Neural progenitor cell (in vitro differentiated cells): ENCODE measurements at regions not wholly inside any gene's neighbourhood (a gene's known extent, or its start where the extent isn't known, plus 50 kb on each side); places are given as distances from the start of the nearest gene placed in this dataset.

Experiments used
- DNase-seq: peaks from one replicate; pipeline ENCODE4 v3.0.0-alpha.2; 2016; ENCODE audit warnings: low spot score
- H2AFZ ChIP-seq: fragments of 200-600 bp; sonication (generic); replicated peaks from 2 replicates; pipeline ENCODE4 v1.6.1; 2016; ENCODE audit warnings: antibody characterized with exemption
- H3F3A ChIP-seq: fragments of 200-600 bp; sonication (generic); 2 replicates; pipeline ENCODE4 v1.6.1; 2016; ENCODE audit warnings: antibody characterized with exemption, low read depth
- H3K27ac ChIP-seq: fragments of 200-600 bp; sonication (generic); 2 replicates; pipeline ENCODE4 v1.5.1; 2016; ENCODE audit warnings: mild to moderate bottlenecking
- H3K27me3 ChIP-seq: fragments of 200-600 bp; sonication (generic); 2 replicates; pipeline ENCODE4 v1.6.1; 2016; ENCODE audit warnings: mild to moderate bottlenecking, moderate library complexity
- H3K36me3 ChIP-seq: fragments of 200-600 bp; sonication (generic); 2 replicates; pipeline ENCODE4 v1.5.1; 2016
- H3K4me1 ChIP-seq: fragments of 200-600 bp; sonication (generic); 2 replicates; pipeline ENCODE4 v1.6.1; 2016; ENCODE audit warnings: mixed run types
- H3K4me2 ChIP-seq: fragments of 200-600 bp; sonication (generic); 2 replicates; pipeline ENCODE4 v1.6.1; 2016
- H3K4me3 ChIP-seq: fragments of 200-600 bp; sonication (generic); 2 replicates; pipeline ENCODE4 v1.5.1; 2016
- H3K79me2 ChIP-seq: fragments of 200-600 bp; sonication (generic); 2 replicates; pipeline ENCODE4 v1.6.1; 2016; ENCODE audit warnings: low read depth
- H3K9ac ChIP-seq: fragments of 200-600 bp; sonication (generic); 2 replicates; pipeline ENCODE4 v1.6.1; 2016
- H3K9me3 ChIP-seq: fragments of 200-600 bp; sonication (generic); 2 replicates; pipeline ENCODE4 v1.5.1; 2016; ENCODE audit warnings: low read depth
- H4K20me1 ChIP-seq: fragments of 200-600 bp; sonication (generic); 2 replicates; pipeline ENCODE4 v1.6.1; 2016; ENCODE audit warnings: low read depth
- H3K27ac Mint-ChIP-seq: 3 replicates; pipeline ENCODE4 v1.8.0; 2021; ENCODE audit warnings: mixed read lengths
- H3K27me3 Mint-ChIP-seq: 2 replicates; pipeline ENCODE4 v1.8.0; 2022; ENCODE audit warnings: low read depth, mild to moderate bottlenecking, inconsistent platforms, moderate library complexity, mixed read lengths; ENCODE audit not compliant: insufficient read depth
- H3K36me3 Mint-ChIP-seq: 3 replicates; pipeline ENCODE4 v1.8.0; 2021; ENCODE audit warnings: mixed read lengths
- H3K4me1 Mint-ChIP-seq: 3 replicates; pipeline ENCODE4 v1.8.0; 2021; ENCODE audit warnings: mixed read lengths
- H3K4me3 Mint-ChIP-seq: 3 replicates; pipeline ENCODE4 v1.8.0; 2021; ENCODE audit warnings: mild to moderate bottlenecking, moderate library complexity, mixed read lengths
- H3K9me3 Mint-ChIP-seq: 3 replicates; pipeline ENCODE4 v1.8.0; 2020; ENCODE audit warnings: mixed read lengths
- EZH2 ChIP-seq: fragments of 200-600 bp; sonication (generic); IDR thresholded peaks from 2 replicates; pipeline ENCODE4 v1.6.1; 2017; ENCODE audit warnings: antibody characterized with exemption, mild to moderate bottlenecking, moderate library complexity
- EZH2phosphoT487 ChIP-seq: fragments of 200-600 bp; sonication (generic); IDR thresholded peaks from 2 replicates; pipeline ENCODE4 v1.6.1; 2017; ENCODE audit warnings: antibody characterized with exemption
- TF ChIP-seq, protein P1 (sequence below): fragments of 200-600 bp; sonication (generic); IDR thresholded peaks from 2 replicates; pipeline ENCODE4 v1.5.1; 2017; ENCODE audit warnings: antibody characterized with exemption, mild to moderate bottlenecking

DNA sequence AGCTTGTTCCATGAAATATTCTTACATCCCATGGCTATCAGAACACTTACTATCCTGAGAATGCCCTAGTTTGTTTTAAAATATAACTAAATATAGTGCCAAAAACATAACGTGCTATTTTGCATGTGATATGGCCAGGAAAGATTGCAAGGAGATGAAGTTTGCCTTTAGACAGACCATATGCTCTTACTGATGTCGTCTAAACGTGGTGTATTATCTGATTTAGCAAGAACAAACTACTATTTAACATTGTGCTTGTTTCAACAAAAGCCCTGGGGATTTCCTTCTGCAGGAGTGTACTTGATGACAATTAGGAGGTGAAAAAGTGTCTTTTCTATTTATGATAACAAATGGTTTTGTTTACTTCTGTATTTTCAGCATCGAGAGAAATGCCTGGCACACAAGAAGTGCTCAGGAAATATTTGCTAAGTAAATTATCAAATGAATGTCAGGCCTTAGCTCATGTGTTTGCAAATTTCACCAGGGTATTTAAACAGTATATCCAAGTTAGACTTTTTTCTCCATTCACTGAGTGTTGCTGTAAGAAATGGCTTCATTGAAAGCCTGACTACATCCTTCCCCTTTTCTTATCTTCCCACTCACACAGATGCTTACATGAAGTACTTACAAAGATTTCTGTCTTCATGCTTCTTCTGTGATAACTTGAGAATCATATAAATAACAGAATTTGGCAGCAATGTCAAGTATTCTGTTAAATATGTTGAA is 1033.6 kb downstream of the CDH8 start:
- Histone ChIP-seq H3K27ac (no peak overlapping the region), H3K36me3 (no peaks in the 10 kb centered on the region), H3K9ac (no peak overlapping the region), H3K4me2 (no peak overlapping the region), H3K4me1 (no peaks in the 10 kb centered on the region), H4K20me1 (no peaks in the 10 kb centered on the region), H2AFZ (no peak overlapping the region), H3K4me3 (no peak overlapping the region), H3K9me3 (no peaks in the 10 kb centered on the region), H3K27me3 (no peaks in the 10 kb centered on the region), H3K79me2 (no peaks in the 10 kb centered on the region), H3F3A (no peaks in the 10 kb centered on the region)
- H3K4me1 Mint-ChIP-seq: no peaks in the 10 kb centered on the region
- TF ChIP-seq, protein P1, sequence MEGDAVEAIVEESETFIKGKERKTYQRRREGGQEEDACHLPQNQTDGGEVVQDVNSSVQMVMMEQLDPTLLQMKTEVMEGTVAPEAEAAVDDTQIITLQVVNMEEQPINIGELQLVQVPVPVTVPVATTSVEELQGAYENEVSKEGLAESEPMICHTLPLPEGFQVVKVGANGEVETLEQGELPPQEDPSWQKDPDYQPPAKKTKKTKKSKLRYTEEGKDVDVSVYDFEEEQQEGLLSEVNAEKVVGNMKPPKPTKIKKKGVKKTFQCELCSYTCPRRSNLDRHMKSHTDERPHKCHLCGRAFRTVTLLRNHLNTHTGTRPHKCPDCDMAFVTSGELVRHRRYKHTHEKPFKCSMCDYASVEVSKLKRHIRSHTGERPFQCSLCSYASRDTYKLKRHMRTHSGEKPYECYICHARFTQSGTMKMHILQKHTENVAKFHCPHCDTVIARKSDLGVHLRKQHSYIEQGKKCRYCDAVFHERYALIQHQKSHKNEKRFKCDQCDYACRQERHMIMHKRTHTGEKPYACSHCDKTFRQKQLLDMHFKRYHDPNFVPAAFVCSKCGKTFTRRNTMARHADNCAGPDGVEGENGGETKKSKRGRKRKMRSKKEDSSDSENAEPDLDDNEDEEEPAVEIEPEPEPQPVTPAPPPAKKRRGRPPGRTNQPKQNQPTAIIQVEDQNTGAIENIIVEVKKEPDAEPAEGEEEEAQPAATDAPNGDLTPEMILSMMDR: no peak
- no peak for TF ChIP-seq EZH2phosphoT487
- no peak for TF ChIP-seq EZH2
- no peaks in the 10 kb centered on the region for H3K9me3 Mint-ChIP-seq
- no peaks in the 10 kb centered on the region for H3K27me3 Mint-ChIP-seq
- H3K27ac Mint-ChIP-seq: no peak overlapping the region
- H3K4me3 Mint-ChIP-seq: no peak overlapping the region
- no peaks in the 10 kb centered on the region for H3K36me3 Mint-ChIP-seq
- no peak for DNase-seq

DNA sequence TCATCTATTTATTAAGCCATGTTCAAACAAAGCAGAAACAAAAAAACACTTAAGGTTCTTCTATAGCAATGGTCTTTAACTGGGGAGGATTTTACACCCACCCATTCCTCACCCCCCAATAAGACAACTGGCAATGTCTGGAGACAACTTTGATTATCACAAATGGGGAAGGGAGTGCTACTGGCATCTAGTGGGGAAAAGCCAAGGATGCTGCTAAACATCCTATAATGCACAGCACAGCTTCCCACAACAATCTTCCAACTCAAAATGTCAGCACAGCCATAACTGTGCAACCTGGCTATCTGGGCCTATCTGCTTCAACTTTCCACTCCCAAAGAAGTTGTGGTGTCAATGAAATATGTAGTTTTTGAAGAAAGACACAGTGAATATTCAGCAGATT is 1044.4 kb downstream of the CDH8 start:
- Mint-ChIP-seq H3K27me3 (no peaks in the 10 kb centered on the region), H3K9me3 (no peaks in the 10 kb centered on the region), H3K4me3 (no peak overlapping the region), H3K27ac (no peak overlapping the region), H3K4me1 (no peaks in the 10 kb centered on the region), H3K36me3 (no peaks in the 10 kb centered on the region)
- Histone ChIP-seq H3K27me3 (no peaks in the 10 kb centered on the region), H3K36me3 (no peaks in the 10 kb centered on the region), H3K9me3 (no peaks in the 10 kb centered on the region), H3K27ac (no peak overlapping the region), H2AFZ (no peak overlapping the region), H3K4me1 (no peaks in the 10 kb centered on the region), H3K79me2 (no peaks in the 10 kb centered on the region), H3K4me3 (no peak overlapping the region), H4K20me1 (no peaks in the 10 kb centered on the region), H3K4me2 (no peak overlapping the region), H3F3A (no peaks in the 10 kb centered on the region), H3K9ac (no peak overlapping the region)
- TF ChIP-seq EZH2phosphoT487 (no peak), EZH2 (no peak)
- TF ChIP-seq, protein P1: peak; percentile 24
- DNase-seq: no peak

DNA sequence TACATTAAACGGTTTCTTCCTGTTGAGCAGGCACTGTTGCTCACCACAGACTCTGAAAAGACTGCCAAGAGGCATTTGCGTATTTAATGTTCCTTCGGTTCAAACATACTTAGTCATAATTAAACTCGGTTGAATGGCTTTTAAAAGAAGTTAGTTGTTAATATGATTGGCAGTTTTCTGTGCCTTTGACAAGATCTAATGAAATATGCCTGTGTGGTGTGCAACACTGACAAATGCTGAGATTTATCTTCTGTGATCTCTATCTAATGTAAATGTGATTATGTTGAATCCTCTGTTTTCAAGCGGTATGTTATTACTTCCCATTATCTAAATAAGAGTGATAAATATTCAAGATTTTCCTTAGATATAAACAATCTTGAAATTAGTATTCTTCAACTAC is 1046.6 kb downstream of the CDH8 start:
- Histone ChIP-seq H3K4me1 (no peaks in the 10 kb centered on the region), H3K27ac (no peak overlapping the region), H2AFZ (no peak overlapping the region), H3K27me3 (no peaks in the 10 kb centered on the region), H3K4me2 (no peak overlapping the region), H3K9ac (no peak overlapping the region), H3K4me3 (no peak overlapping the region), H3K9me3 (no peaks in the 10 kb centered on the region), H4K20me1 (no peaks in the 10 kb centered on the region), H3F3A (no peaks in the 10 kb centered on the region), H3K36me3 (no peaks in the 10 kb centered on the region), H3K79me2 (no peaks in the 10 kb centered on the region)
- no peak overlapping the region for H3K27ac Mint-ChIP-seq
- H3K36me3 Mint-ChIP-seq: no peaks in the 10 kb centered on the region
- no peak for DNase-seq
- H3K9me3 Mint-ChIP-seq: no peaks in the 10 kb centered on the region
- TF ChIP-seq EZH2phosphoT487: no peak
- TF ChIP-seq, protein P1: no peak
- no peak for TF ChIP-seq EZH2
- H3K4me1 Mint-ChIP-seq: no peaks in the 10 kb centered on the region
- H3K4me3 Mint-ChIP-seq: no peak overlapping the region
- H3K27me3 Mint-ChIP-seq: no peaks in the 10 kb centered on the region
